ENCODE measurements at regions not wholly inside any gene's neighbourhood (a gene's known extent, or its start where the extent isn't known, plus 50 kb on each side); places are given as distances from the start of the nearest gene placed in this dataset.

DNA sequence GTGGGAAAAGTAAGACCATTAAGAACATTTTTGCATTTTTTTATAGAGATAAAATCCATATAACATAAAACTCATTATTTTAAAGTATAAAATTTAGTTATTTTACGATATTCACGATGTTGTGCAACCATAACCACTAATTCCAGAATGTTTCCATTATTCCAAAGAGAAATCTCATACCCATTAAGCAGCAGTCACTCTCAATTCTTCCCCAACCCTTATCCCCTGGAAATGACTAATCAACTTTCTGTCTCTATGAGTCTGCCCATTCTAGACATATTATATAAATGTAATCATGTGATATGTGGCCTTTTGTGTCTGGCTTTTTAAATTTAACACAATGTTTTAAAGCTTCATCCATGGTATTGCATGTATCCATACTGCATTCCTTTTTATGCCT, 115.6 kb upstream of the ADAMTSL1 start:
- no peaks in the 10 kb centered on the region for H3K36me3 ChIP-seq (ENCODE audit: insufficient read depth, low read length)
- H3K4me2 ChIP-seq (ENCODE audit: low read depth, low read length, poor library complexity, severe bottlenecking) = no peak overlapping the region
- no peak overlapping the region for H2AFZ ChIP-seq (ENCODE audit: low read length)
- no peak overlapping the region for H3K27ac ChIP-seq (ENCODE audit: low read length)
- no peaks in the 10 kb centered on the region for H3K27me3 ChIP-seq (ENCODE audit: low read length)
- H3K9me2 ChIP-seq (replicated peaks; ENCODE audit: insufficient read depth, low read length) = no peaks in the 10 kb centered on the region
- no peaks in the 10 kb centered on the region for H3K79me2 ChIP-seq (ENCODE audit: low read length)
- peaks cover 44% of the 10 kb centered on the region for H3K4me1 ChIP-seq (ENCODE audit: low read length)
- no peak for DNase-seq
- no peak overlapping the region for H3K4me3 ChIP-seq (ENCODE audit: low read length)
- no peaks in the 10 kb centered on the region for H4K20me1 ChIP-seq (ENCODE audit: insufficient read depth, low read depth, low read length)
- H3K9me3 ChIP-seq (ENCODE audit: low read length) = no peaks in the 10 kb centered on the region
- H3K9ac ChIP-seq (ENCODE audit: low read length) = no peak overlapping the region

- no peaks in the 10 kb centered on the region for H3K79me2 ChIP-seq (ENCODE audit: low read length)
Observed at GRCh38 chr9:18359335-18359734, 114.6 kb upstream of the ADAMTSL1 start.

DNA sequence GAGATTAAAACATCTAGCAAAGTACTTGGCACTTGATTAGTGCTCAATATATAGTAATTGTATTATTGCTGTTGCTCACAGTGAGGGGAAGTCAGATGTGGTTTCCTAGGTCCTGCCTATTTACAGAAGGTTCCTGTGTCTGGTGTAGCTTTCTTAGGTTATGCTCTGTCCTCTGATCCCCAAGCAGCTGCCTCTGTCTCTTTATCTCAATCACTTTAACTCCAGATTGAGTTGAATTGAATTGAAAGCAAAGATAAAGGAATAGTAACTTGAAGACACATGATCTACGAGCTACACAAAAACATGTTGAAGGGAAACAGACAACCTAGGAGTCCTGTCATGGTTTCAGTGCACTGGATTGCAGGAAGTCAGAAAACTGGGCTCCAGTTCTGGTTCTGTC, 113.9 kb upstream of the ADAMTSL1 start:
- Histone ChIP-seq H3K27ac (ENCODE audit: low read length) (no peak overlapping the region), H3K9me3 (ENCODE audit: low read length) (no peaks in the 10 kb centered on the region), H4K20me1 (ENCODE audit: insufficient read depth, low read depth, low read length) (no peaks in the 10 kb centered on the region), H3K79me2 (ENCODE audit: low read length) (no peaks in the 10 kb centered on the region), H3K36me3 (ENCODE audit: insufficient read depth, low read length) (no peaks in the 10 kb centered on the region), H3K9ac (ENCODE audit: low read length) (no peak overlapping the region), H2AFZ (ENCODE audit: low read length) (0 out of 2 replicates have a peak overlapping the region, but pooled peaks have one; percentile 26), H3K4me3 (ENCODE audit: low read length) (no peak overlapping the region), H3K9me2 (replicated peaks; ENCODE audit: insufficient read depth, low read length) (no peaks in the 10 kb centered on the region), H3K4me2 (ENCODE audit: low read depth, low read length, poor library complexity, severe bottlenecking) (peak overlapping the region; percentile 40), H3K4me1 (ENCODE audit: low read length) (peaks cover 56% of the 10 kb centered on the region), H3K27me3 (ENCODE audit: low read length) (no peaks in the 10 kb centered on the region)
- no peak for DNase-seq

More at GRCh38 chr9:18359335-18359734, 114.6 kb upstream of the ADAMTSL1 start:
- H3K4me3 ChIP-seq (ENCODE audit: low read length) = no peak overlapping the region
- no peaks in the 10 kb centered on the region for H3K9me2 ChIP-seq (replicated peaks; ENCODE audit: insufficient read depth, low read length)
- no peak overlapping the region for H3K27ac ChIP-seq (ENCODE audit: low read length)
- peaks cover 52% of the 10 kb centered on the region for H3K4me1 ChIP-seq (ENCODE audit: low read length)
- no peak for DNase-seq
- no peaks in the 10 kb centered on the region for H4K20me1 ChIP-seq (ENCODE audit: insufficient read depth, low read depth, low read length)
- H3K9ac ChIP-seq (ENCODE audit: low read length) = no peak overlapping the region
- no peaks in the 10 kb centered on the region for H3K9me3 ChIP-seq (ENCODE audit: low read length)
- H3K27me3 ChIP-seq (ENCODE audit: low read length) = no peaks in the 10 kb centered on the region
- no peaks in the 10 kb centered on the region for H3K36me3 ChIP-seq (ENCODE audit: insufficient read depth, low read length)
- H3K4me2 ChIP-seq (ENCODE audit: low read depth, low read length, poor library complexity, severe bottlenecking) = no peak overlapping the region
- H2AFZ ChIP-seq (ENCODE audit: low read length) = no peak overlapping the region

DNA sequence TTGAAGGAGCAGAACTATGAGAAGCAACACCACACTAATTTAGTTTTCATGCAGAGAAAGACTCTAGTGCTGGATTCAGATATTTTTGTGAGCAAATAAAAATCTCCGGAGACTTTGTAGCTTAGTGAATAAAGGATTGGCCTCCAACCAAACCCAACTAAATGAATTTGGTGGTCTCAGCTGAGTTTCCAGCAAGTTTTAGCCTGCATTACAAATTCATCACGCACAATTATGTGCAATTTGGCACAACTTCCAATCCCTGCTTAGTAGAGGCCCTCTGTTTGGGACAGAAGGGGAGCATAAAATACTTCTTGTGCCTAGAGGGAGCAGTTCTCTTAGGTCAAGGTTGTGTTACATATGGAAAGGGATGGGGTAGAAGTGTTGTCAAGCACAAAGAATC, 112.3 kb upstream of the ADAMTSL1 start:
- no peaks in the 10 kb centered on the region for H3K9me3 ChIP-seq (ENCODE audit: low read length)
- no peak overlapping the region for H3K9ac ChIP-seq (ENCODE audit: low read length)
- H3K4me3 ChIP-seq (ENCODE audit: low read length) = no peak overlapping the region
- no peaks in the 10 kb centered on the region for H3K36me3 ChIP-seq (ENCODE audit: insufficient read depth, low read length)
- no peak overlapping the region for H3K27ac ChIP-seq (ENCODE audit: low read length)
- no peaks in the 10 kb centered on the region for H4K20me1 ChIP-seq (ENCODE audit: insufficient read depth, low read depth, low read length)
- peaks cover 71% of the 10 kb centered on the region for H3K4me1 ChIP-seq (ENCODE audit: low read length)
- H2AFZ ChIP-seq (ENCODE audit: low read length) = no peak overlapping the region
- no peaks in the 10 kb centered on the region for H3K79me2 ChIP-seq (ENCODE audit: low read length)
- no peak overlapping the region for H3K4me2 ChIP-seq (ENCODE audit: low read depth, low read length, poor library complexity, severe bottlenecking)
- no peaks in the 10 kb centered on the region for H3K27me3 ChIP-seq (ENCODE audit: low read length)
- DNase-seq = peak; percentile 5
- no peaks in the 10 kb centered on the region for H3K9me2 ChIP-seq (replicated peaks; ENCODE audit: insufficient read depth, low read length)

GRCh38 chr9:18362166-18362565, 111.8 kb upstream of the ADAMTSL1 start:
- Histone ChIP-seq H4K20me1 (ENCODE audit: insufficient read depth, low read depth, low read length) (no peaks in the 10 kb centered on the region), H3K4me1 (ENCODE audit: low read length) (peaks cover 71% of the 10 kb centered on the region)

DNA sequence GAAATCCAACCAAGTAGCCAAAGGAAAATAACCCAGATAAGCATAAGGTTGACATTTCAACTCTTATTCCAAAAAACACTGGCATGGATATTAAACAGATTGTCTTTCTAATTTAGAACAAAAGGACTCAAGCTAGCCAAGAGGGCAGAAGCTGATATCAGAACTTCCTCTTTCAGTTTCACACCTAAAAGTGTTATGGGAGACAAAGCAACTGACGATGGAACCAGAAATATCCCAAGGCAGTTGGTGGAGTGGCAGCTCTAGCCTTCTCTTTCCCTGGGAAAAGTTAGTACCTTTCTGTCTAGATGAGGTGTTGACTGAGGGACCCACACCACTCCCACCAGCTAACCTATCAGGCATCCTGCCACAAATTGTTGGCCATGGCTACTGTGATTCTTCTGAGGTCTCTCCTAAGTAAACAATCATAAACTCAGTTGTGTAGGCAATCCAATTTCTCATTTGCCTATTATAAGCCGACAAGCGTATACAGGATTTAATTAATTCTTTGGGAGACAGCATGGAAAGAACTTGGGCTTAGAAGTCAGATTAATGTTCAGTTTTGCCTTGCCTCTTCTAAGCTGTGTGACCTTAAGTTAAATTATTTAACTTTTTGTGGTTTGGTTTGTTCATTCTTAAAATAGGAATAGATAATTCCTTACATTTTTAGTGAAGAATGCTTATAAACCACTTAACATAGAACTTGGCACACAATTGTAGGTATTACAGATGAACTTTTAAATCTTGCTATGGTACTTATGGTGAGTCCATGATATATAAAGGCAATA, 110.9 kb upstream of the ADAMTSL1 start:
- Histone ChIP-seq H3K27me3 (ENCODE audit: low read length) (no peaks in the 10 kb centered on the region), H3K9me3 (ENCODE audit: low read length) (no peaks in the 10 kb centered on the region), H3K4me3 (ENCODE audit: low read length) (peak overlapping the region; percentile 23), H3K4me2 (ENCODE audit: low read depth, low read length, poor library complexity, severe bottlenecking) (peak overlapping the region; percentile 53), H3K9me2 (replicated peaks; ENCODE audit: insufficient read depth, low read length) (no peaks in the 10 kb centered on the region), H3K79me2 (ENCODE audit: low read length) (no peaks in the 10 kb centered on the region), H3K9ac (ENCODE audit: low read length) (no peak overlapping the region), H3K27ac (ENCODE audit: low read length) (no peak overlapping the region), H3K4me1 (ENCODE audit: low read length) (peaks cover 62% of the 10 kb centered on the region), H4K20me1 (ENCODE audit: insufficient read depth, low read depth, low read length) (no peaks in the 10 kb centered on the region), H3K36me3 (ENCODE audit: insufficient read depth, low read length) (no peaks in the 10 kb centered on the region), H2AFZ (ENCODE audit: low read length) (peak overlapping the region; percentile 7; the same call in 1 of the 2 replicates)
- peak; percentile 71 for DNase-seq

More at GRCh38 chr9:18362166-18362565, 111.8 kb upstream of the ADAMTSL1 start:
- DNase-seq = peak; percentile 26
- no peak overlapping the region for H2AFZ ChIP-seq (ENCODE audit: low read length)
- no peak overlapping the region for H3K9ac ChIP-seq (ENCODE audit: low read length)
- H3K27ac ChIP-seq (ENCODE audit: low read length) = no peak overlapping the region
- no peaks in the 10 kb centered on the region for H3K36me3 ChIP-seq (ENCODE audit: insufficient read depth, low read length)
- H3K9me3 ChIP-seq (ENCODE audit: low read length) = no peaks in the 10 kb centered on the region
- no peaks in the 10 kb centered on the region for H3K9me2 ChIP-seq (replicated peaks; ENCODE audit: insufficient read depth, low read length)
- H3K27me3 ChIP-seq (ENCODE audit: low read length) = no peaks in the 10 kb centered on the region
- no peak overlapping the region for H3K4me3 ChIP-seq (ENCODE audit: low read length)
- H3K4me2 ChIP-seq (ENCODE audit: low read depth, low read length, poor library complexity, severe bottlenecking) = no peak overlapping the region
- H3K79me2 ChIP-seq (ENCODE audit: low read length) = no peaks in the 10 kb centered on the region

DNA sequence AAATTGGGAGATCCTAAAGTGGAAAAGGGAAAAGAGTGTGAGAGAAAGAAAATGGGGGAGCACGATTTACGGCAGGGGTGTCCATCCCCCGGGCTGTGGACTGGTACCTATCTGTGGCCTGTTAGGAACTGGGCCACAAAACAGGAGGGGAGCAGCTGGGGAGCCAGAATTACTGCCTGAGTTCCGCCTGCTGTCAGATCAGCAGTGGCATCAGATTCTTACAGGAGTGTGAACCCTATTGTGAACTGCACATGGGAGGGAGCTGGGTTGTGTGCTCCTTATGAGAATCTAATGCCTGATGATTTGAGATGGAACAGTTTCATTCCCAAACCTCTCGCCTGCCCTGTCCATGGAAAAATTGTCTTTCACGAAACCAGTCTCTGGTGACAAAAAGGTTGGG, 108.3 kb upstream of the ADAMTSL1 start:
- H2AFZ ChIP-seq (ENCODE audit: low read length) = peak overlapping the region; percentile 40; the same call in 1 of the 2 replicates
- H3K4me2 ChIP-seq (ENCODE audit: low read depth, low read length, poor library complexity, severe bottlenecking) = peak overlapping the region; percentile 63
- H3K9me2 ChIP-seq (replicated peaks; ENCODE audit: insufficient read depth, low read length) = no peaks in the 10 kb centered on the region
- peaks cover 51% of the 10 kb centered on the region for H3K4me1 ChIP-seq (ENCODE audit: low read length)
- DNase-seq = peak; percentile 47
- no peaks in the 10 kb centered on the region for H3K79me2 ChIP-seq (ENCODE audit: low read length)
- no peak overlapping the region for H3K9ac ChIP-seq (ENCODE audit: low read length)
- H3K4me3 ChIP-seq (ENCODE audit: low read length) = peak overlapping the region; percentile 20; the same call in 1 of the 2 replicates
- no peaks in the 10 kb centered on the region for H3K9me3 ChIP-seq (ENCODE audit: low read length)
- no peaks in the 10 kb centered on the region for H3K36me3 ChIP-seq (ENCODE audit: insufficient read depth, low read length)
- H4K20me1 ChIP-seq (ENCODE audit: insufficient read depth, low read depth, low read length) = no peaks in the 10 kb centered on the region
- H3K27ac ChIP-seq (ENCODE audit: low read length) = 0 out of 2 replicates have a peak overlapping the region, but pooled peaks have one; percentile 24
- no peaks in the 10 kb centered on the region for H3K27me3 ChIP-seq (ENCODE audit: low read length)

DNA sequence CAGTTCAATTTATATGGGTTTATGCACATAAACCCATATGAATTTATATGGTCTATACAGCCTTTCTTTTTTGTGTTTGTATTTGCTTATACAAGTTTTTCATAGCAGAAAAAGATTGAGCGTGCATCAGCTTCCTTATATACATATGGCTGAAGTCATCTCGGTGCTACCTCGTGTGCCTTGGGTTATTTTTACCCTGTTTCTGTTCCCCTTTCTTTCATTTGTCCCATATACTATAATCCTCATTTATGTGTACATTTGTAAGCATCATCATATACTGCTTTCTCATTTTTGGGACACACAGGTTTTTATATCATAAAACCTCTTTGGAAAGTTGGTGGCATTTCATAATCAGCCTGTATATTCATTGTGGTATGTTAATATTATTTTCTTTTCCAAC, 107.8 kb upstream of the ADAMTSL1 start:
- H3K79me2 ChIP-seq (ENCODE audit: low read length) = no peaks in the 10 kb centered on the region
- H3K9me2 ChIP-seq (replicated peaks; ENCODE audit: insufficient read depth, low read length) = no peaks in the 10 kb centered on the region
- 0 out of 2 replicates have a peak overlapping the region, but pooled peaks have one; percentile 24 for H3K27ac ChIP-seq (ENCODE audit: low read length)
- no peaks in the 10 kb centered on the region for H3K36me3 ChIP-seq (ENCODE audit: insufficient read depth, low read length)
- H3K9me3 ChIP-seq (ENCODE audit: low read length) = no peaks in the 10 kb centered on the region
- H3K4me2 ChIP-seq (ENCODE audit: low read depth, low read length, poor library complexity, severe bottlenecking) = peak overlapping the region; percentile 63
- no peaks in the 10 kb centered on the region for H3K27me3 ChIP-seq (ENCODE audit: low read length)
- DNase-seq = peak; percentile 82
- no peak overlapping the region for H3K9ac ChIP-seq (ENCODE audit: low read length)
- peak overlapping the region; percentile 40; the same call in 1 of the 2 replicates for H2AFZ ChIP-seq (ENCODE audit: low read length)
- peak overlapping the region; percentile 20; the same call in 1 of the 2 replicates for H3K4me3 ChIP-seq (ENCODE audit: low read length)
- peaks cover 51% of the 10 kb centered on the region for H3K4me1 ChIP-seq (ENCODE audit: low read length)
- H4K20me1 ChIP-seq (ENCODE audit: insufficient read depth, low read depth, low read length) = no peaks in the 10 kb centered on the region
